Stimulated activated CD4-positive, alpha-beta T cell treated with anti-CD3 and anti-CD28 coated beads, Interleukin-4, amount 100 ng/mL, for 4 hours (primary cell): ENCODE measurements at regions not wholly inside any gene's neighbourhood (a gene's known extent, or its start where the extent isn't known, plus 50 kb on each side); places are given as distances from the start of the nearest gene placed in this dataset.

Experiments used
- DNase-seq, 2 experiments: peaks; one replicate each; pipeline ENCODE4 v3.0.0-alpha.2; 2020

DNA sequence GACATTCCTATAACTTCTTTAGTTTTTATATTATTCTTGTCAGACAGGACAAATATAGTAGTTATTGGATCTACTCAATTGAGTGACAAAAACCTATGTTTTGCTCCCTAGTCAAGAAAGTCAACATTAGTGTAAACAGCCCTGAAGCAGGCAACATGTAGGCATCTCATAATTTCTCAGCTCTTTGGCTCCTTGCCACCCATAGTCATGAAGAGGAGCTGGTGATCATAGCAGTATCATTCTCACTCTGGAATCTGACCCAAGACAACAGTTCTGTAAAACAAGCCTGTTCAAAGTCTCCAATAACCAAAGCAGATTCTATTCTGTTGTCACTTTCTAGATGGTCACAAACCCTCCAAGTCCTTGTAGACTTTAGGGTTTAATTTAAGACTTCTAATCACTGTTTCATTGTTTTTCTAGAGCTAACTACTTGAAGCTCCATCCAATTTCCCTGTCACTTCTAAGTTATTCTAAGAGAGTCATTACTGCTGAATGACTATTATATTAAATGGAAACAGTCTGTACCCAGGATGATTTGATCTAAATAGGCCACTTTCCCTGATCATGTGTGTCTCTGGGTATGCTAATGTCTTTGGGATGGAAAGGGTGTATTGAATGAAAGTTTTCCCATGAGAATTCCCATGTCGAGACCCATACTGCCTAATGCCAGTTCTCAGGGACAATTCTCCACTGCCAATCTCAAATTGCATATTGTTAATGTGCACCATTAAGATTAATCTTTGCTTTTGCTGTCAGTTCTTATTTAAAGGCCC, 533.3 kb downstream of the ACTL7B start:
- no peak for DNase-seq

GRCh38 chr9:108316630-108317029, 539.2 kb downstream of the ACTL7B start:
- no peak for DNase-seq

- no peak for DNase-seq
Measured at GRCh38 chr9:108316066-108316465, 539.7 kb downstream of the ACTL7B start.

DNA sequence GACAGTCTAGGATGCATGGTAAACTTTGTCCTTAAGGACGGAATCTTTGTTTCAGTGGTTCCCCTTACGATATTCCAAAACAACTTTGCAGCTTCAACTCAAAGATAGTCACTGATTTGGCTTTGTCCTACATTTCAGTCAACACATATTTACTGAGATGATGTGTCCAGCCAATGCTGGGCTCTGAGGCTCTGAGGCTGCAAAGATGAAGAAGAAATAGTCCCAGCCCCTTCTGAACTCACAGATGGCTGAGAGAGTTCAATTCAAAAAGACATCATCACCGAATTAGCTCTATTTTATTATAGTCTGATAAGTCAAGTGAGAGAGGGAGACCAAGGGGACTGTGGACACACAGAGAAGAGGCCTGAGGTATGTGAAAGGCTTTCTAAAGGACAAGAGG, 544.0 kb downstream of the ACTL7B start:
- no peak for DNase-seq

- DNase-seq = no peak
Measured at GRCh38 chr9:108310202-108310601, 545.6 kb downstream of the ACTL7B start.

DNA sequence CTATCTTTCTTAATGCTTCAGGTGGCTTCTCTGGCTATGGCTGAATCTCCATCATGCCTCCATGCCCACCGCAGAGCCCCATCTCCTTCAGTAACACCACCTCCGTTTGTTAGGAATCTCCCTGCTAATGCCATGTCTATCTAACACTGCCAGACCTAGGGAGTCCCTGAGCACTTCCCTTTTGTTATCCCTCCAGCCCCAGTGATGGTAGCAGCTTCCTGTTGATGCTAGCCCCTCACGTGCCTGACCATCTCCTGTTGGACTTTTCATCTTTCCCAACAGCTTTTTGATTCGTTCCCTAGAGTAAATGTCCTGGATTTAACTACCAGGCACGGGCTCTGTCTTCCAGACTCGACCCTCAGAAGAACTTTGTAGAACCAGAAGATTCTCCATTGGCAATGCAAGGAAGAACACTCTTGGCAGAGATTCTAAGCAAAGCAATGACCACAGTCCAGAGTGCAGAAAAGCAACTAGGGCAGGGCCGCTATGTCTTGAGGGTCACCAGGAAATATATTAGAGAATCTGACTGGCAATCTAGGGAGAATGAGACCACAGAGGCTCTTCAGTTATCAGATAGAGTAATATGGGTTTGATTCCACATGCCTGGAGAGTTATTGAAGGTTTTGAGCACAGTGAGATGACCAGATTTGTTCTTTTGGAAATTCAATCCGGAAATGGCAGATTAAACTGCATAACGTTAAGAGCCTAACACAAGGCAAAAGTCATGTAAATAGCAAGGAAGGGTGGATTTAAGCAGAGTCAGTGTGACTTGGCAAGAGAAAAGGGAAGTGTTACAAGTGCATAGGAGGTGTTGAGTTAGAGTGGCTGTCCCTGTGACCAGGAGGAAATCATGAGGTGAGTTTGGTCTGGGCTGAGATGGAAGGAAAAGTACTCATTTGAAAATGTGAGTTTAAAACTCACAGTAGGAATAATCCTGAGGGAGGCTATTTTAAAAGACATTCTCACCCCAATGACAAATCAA, 555.2 kb downstream of the ACTL7B start:
- DNase-seq = no peak

DNA sequence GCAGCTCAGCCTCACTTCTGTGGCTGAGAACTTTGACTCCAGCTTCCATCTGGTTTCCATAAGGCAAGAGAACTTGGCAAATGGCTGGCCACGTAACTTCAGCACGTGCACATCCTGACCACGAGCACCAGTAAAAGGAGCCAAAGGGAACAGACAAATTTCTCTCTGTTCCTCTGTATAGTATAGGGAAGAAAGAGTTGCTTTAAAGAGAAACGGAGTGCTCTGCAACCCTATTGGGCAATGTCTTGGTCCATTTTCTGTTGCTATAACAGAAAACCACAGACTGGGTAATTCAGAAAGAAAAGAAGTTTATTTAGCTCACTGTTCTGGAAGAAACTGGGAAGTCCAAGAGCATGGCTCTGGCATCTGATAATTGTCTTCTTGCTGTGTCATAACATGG, 558.7 kb downstream of the ACTL7B start:
- no peak for DNase-seq

- no peak for DNase-seq
Measured at GRCh38 chr9:108296056-108296455, 559.7 kb downstream of the ACTL7B start.

- DNase-seq = no peak
Measured at GRCh38 chr9:108291586-108291932, 564.2 kb downstream of the ACTL7B start.

DNA sequence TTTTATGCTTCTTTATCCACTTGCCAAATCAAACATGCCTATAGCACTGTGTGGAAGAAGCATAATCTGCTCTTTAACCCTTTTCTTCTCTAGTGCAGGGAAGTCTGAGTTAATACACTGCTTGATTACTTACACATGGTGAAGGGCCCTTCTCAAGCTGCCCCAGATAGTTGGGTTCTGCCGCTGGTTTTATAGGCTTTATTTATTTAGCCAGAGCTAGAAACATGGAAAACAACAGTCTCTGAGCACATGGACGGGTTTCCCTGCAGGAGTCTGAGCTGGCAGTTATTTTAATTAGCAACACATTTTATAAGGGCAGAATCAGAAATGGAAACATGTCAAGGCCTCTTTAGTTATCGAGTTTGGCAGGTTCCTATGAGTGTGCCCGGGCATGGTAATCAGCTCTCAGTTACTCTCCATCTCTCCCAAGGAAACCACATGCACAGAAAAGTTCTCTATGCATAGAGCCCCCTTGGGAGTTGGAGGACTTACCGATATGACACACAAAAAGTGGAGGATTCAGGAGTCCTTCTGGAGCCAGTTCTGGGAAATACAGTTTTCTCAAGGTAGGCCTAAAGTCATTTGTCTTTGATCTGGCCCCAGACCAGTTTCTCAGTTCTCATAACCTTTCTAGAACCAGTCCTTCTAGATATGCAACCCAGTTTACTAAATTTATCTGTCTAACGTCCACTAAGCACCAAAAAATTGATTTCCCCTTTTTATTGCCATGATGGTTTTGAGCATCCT, 564.8 kb downstream of the ACTL7B start:
- no peak for DNase-seq

GRCh38 chr9:108286638-108287206, 569.1 kb downstream of the ACTL7B start:
- no peak for DNase-seq

GRCh38 chr9:108283696-108284095, 572.1 kb downstream of the ACTL7B start:
- DNase-seq = no peak

GRCh38 chr9:108282872-108283271, 572.9 kb downstream of the ACTL7B start:
- no peak for DNase-seq

DNA sequence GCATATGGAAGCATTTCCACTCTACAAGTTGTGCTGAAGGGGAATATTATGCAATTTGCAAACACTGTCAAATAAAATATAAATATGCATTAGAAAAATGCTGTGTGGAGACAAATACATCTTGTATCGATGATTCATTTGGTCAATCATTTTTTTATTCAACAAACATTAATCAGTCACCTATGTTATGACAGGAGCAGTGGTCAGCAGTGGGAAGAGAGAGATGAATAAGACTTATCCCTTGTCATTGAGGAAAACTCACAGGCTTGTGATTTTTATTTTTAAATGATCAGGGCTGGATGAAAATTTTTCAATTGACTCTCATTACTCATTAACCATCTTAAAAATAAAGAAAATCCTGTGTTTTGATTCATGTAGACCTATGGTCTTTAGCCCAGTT, 574.1 kb downstream of the ACTL7B start:
- no peak for DNase-seq

- no peak for DNase-seq
Measured at GRCh38 chr9:108278341-108278740, 577.4 kb downstream of the ACTL7B start.

DNA sequence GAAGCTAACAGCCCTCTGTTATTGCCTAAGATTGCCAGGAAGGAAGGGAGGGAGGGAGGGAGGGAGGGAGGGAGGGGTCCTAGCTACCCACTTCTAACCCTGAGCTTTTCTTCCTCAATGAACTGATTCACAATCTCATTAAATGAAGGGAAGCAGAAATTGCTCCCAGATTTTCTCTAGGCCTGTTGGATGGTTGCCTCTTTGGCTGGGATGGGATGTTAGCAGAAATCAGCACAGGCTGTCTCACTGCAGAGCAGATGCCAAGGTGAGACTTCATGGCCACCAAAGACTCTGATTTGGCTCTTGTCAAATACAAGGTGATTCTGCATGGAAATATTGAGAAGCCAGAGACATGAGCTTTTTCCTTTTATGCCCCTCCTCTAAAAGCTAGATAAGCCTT, 578.6 kb downstream of the ACTL7B start:
- DNase-seq = no peak

DNA sequence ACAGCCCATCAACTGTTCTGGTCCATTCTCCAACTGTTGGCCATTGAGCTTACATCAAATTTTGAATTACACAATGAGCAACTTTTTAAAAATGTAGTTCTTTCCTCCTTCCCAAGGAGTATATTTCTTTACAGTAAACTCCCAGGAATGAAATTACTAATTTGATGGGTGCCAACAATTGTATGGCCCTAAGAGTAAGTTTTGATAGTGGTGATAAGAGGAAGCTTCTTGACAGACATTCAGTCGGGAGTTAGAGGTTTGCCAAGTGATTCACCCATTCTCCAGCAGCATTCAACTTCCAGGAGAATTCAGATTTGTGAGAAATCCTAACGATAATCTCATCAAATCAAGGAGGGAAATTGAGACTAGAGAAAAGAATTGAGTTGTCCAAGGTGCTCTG, 579.9 kb downstream of the ACTL7B start:
- DNase-seq = no peak

DNA sequence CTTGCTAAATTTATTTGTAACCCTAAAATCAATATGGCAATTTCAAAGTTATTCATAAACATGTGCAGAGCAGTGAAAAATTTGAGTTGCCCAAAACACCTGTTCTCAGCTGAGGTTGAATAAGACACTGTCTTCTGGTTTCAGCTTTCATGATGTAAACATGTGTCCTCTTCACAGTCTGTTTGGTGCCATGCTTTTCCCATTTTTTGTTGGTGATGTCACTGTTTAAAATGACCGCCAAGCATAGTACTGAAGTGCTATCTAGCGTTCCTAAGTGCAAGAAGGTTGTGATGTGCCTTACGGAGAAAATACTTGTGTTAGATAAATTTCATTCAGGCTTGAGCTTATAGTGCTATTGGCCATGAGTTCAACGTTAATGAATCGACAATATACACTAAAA, 580.8 kb downstream of the ACTL7B start:
- no peak for DNase-seq

GRCh38 chr9:108273988-108274387, 581.8 kb downstream of the ACTL7B start:
- no peak for DNase-seq

DNA sequence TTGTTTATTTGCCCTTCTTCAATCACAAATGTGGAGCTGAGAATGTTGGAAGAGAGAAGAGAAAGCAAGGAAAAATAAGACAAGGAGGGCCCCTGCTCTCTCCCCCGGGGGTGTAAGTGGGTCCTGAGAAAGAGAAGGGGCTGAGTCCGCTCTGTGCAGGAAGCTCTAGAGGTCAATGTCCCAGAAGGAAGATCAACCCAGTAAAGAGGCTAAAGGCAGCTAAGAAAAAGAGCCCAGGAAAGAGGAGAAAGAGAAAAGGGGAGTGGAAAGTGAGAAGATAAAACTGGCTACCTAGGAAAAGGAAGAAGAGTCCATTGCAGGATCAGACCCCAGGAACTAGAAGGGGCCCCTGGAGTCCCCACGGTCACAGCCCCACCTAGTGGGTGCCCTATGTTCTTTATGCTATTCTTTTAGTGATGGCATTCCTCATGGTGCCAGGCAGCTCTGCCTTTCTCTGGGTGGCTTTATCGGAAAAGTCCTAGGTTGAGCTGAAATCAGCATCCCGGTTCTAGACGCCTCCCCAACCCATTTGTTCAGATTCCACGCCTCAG, 583.4 kb downstream of the ACTL7B start:
- DNase-seq = no peak

DNA sequence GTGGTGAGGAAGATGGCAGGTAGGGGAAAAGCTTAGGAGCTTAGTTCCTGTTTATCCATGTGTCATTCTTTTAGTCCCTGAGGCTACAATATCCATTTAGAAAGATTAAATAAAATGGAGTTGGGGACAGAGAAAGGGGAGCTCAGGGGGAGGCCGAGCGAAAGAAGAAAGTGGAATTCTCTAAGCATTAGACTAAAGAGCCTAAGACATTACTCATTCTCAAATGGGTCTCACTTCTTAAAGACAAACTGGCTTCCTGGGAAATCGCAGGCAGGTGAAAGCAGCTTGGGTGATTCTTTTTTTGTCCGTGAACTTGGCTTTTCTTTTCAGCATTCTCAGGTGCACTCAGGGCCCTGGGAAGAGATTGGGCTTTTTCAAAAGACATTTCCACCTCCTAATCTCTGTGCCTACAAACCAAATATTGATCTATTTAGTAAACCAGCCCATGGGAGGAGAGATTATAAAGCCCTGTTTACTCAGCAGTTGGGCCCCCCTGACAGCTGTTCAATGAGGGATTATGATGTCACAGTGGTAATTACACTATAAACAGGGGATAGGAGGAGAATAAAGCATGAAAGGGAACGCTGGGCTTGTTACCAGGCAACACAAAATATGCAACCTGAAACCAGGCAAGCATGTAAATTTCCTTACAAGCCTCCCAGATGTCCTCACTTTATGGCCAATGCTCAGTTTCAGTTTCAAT, 584.0 kb downstream of the ACTL7B start:
- DNase-seq = no peak

DNA sequence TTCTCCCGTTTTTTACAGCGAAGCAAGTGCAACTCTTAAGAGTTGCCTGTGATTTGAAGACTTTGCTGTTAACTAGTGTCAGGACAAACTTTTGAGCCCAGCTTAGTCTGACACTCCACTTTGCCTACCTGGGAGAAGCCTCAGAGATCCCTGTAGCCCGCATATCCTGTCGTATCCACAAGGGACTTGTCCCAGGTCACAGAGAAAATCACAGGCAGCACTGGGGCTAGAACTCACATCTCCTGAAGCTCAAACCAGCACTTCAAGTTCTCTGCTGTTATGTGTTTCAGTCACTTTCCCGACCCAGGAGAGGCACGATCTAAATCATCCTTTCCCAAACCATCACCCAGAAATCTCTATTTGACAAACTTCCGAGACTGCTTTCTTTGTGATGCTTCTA, 584.5 kb downstream of the ACTL7B start:
- no peak for DNase-seq
